ENCODE measurements at regions not wholly inside any gene's neighbourhood (a gene's known extent, or its start where the extent isn't known, plus 50 kb on each side); places are given as distances from the start of the nearest gene placed in this dataset.

- Histone ChIP-seq H3K9me3 (ENCODE audit: severe bottlenecking) (no peaks in the 10 kb centered on the region), H3K27ac (no peak overlapping the region), H3K4me3 (ENCODE audit: low read depth, low read length) (no peak overlapping the region), H3K27me3 (ENCODE audit: insufficient read depth, low read depth, severe bottlenecking) (no peaks in the 10 kb centered on the region), H3K36me3 (no peaks in the 10 kb centered on the region)
- DNase-seq: no peak
- no peak for TF ChIP-seq CTCF (IDR thresholded peaks at IDR 0.05; ENCODE audit: low read depth, low read length)
Measured at GRCh38 chr3:170792471-170792870, 77.5 kb downstream of the RPL22L1 start.

DNA sequence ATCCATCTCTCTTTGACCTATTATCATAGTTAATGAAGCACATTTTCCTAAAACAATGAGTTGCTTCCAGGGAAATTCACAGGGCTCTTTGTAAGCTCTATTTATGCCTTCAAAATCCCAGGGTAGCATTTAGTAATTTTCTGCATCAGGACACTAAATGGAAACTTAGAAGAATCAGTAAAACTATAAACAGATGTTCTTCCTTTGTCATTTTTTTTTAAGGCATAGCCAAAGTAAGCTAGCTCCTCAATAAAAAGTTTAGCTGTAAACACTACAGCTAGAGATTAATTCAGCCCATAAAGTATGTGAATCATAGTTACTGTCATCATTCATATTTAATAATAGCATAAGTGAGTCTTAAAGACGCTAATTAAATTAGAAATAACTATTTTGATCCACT, 79.3 kb downstream of the RPL22L1 start:
- no peak for TF ChIP-seq CTCF (IDR thresholded peaks at IDR 0.05; ENCODE audit: low read depth, low read length)
- no peak for DNase-seq
- no peaks in the 10 kb centered on the region for H3K27me3 ChIP-seq (ENCODE audit: insufficient read depth, low read depth, severe bottlenecking)
- H3K36me3 ChIP-seq: no peaks in the 10 kb centered on the region
- no peak overlapping the region for H3K4me3 ChIP-seq (ENCODE audit: low read depth, low read length)
- H3K9me3 ChIP-seq (ENCODE audit: severe bottlenecking): no peaks in the 10 kb centered on the region
- no peak overlapping the region for H3K27ac ChIP-seq

DNA sequence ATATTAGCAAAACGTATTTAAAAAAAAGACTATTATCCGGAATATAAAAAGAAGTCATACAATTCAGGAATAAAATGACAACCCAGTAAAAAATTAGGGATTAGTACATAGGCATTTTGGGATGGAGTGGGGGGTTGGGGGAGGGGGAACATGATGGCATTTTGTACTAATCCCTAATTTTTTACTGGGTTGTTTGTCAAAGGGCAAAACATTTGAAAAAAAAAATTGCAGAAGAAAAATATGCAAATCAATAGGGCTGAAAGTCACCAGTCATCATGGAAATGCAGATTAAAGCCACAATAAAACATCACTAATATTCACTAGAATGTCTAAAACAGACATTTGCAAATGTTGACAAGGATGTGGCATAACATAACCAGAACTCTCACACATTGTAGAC, 82.5 kb downstream of the RPL22L1 start:
- TF ChIP-seq CTCF (IDR thresholded peaks at IDR 0.05; ENCODE audit: low read depth, low read length): no peak
- H3K4me3 ChIP-seq (ENCODE audit: low read depth, low read length): no peak overlapping the region

GRCh38 chr3:170785454-170785853, 84.5 kb downstream of the RPL22L1 start:
- no peaks in the 10 kb centered on the region for H3K27me3 ChIP-seq (ENCODE audit: insufficient read depth, low read depth, severe bottlenecking)
- no peak for TF ChIP-seq CTCF (IDR thresholded peaks at IDR 0.05; ENCODE audit: low read depth, low read length)
- DNase-seq: no peak
- H3K9me3 ChIP-seq (ENCODE audit: severe bottlenecking): no peaks in the 10 kb centered on the region
- H3K36me3 ChIP-seq: no peaks in the 10 kb centered on the region
- no peak overlapping the region for H3K4me3 ChIP-seq (ENCODE audit: low read depth, low read length)
- H3K27ac ChIP-seq: no peak overlapping the region

More for the DNA sequence above, 82.5 kb downstream of the RPL22L1 start:
- no peaks in the 10 kb centered on the region for H3K27me3 ChIP-seq (ENCODE audit: insufficient read depth, low read depth, severe bottlenecking)
- H3K9me3 ChIP-seq (ENCODE audit: severe bottlenecking): no peaks in the 10 kb centered on the region
- H3K36me3 ChIP-seq: no peaks in the 10 kb centered on the region
- no peak overlapping the region for H3K27ac ChIP-seq
- DNase-seq: no peak

DNA sequence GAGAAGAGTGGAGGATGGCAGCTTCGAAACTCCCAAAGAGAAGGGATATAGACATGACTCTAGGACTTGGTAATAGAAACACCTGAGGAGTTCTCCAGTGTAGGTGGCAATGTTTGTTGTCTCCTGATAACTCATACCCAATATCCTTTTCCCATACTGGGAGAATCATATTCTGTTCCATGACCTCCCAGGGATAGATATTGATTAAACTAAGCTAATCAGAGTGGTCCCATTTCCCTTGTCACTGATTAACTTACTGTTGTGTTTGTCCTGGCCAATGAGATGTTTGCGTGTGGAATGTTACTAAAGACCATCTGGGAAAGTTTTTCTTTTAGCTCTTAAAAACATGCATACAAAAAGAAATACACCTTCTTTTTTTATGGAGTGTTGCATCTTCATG, 85.6 kb downstream of the RPL22L1 start:
- no peak overlapping the region for H3K4me3 ChIP-seq (ENCODE audit: low read depth, low read length)
- no peaks in the 10 kb centered on the region for H3K9me3 ChIP-seq (ENCODE audit: severe bottlenecking)
- H3K36me3 ChIP-seq: no peaks in the 10 kb centered on the region
- DNase-seq: no peak
- TF ChIP-seq CTCF (IDR thresholded peaks at IDR 0.05; ENCODE audit: low read depth, low read length): no peak
- H3K27ac ChIP-seq: no peak overlapping the region
- no peaks in the 10 kb centered on the region for H3K27me3 ChIP-seq (ENCODE audit: insufficient read depth, low read depth, severe bottlenecking)

DNA sequence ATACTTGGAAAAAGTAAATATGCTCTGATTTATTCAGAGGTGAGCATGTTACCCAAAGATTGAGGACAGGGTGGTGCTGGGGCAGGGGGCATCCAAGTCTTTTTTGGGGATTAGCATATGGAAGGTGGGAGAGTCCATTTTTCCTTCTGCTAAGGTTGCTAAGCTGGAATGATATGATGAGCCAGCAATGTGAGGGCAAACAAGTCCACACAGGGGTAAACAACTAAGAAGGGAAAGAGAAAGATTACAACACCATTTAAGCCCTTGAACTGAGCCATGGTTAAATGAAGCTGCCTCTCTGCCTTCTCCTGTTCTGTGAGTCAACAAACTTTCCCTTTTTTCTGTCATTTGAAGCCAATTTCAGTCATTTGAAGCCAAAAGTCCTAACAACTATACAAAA, 89.0 kb downstream of the RPL22L1 start:
- no peak for DNase-seq
- no peaks in the 10 kb centered on the region for H3K36me3 ChIP-seq
- H3K9me3 ChIP-seq (ENCODE audit: severe bottlenecking): peaks cover 4% of the 10 kb centered on the region
- H3K27me3 ChIP-seq (ENCODE audit: insufficient read depth, low read depth, severe bottlenecking): no peaks in the 10 kb centered on the region
- no peak overlapping the region for H3K4me3 ChIP-seq (ENCODE audit: low read depth, low read length)
- TF ChIP-seq CTCF (IDR thresholded peaks at IDR 0.05; ENCODE audit: low read depth, low read length): no peak
- H3K27ac ChIP-seq: no peak overlapping the region

Measured in WERI-Rb-1 (cell line).